ENCODE measurements at regions not wholly inside any gene's neighbourhood (a gene's known extent, or its start where the extent isn't known, plus 50 kb on each side); places are given as distances from the start of the nearest gene placed in this dataset.

- no peak for TF ChIP-seq JUND (IDR thresholded peaks at IDR 0.05; ENCODE audit: low read depth)
- DNase-seq (ENCODE audit: low read depth in 1 of 2, low spot score in 1 of 2), result no peak
- in situ Hi-C loops (cut with HindIII; ENCODE audit: low pct_unique_long_range_greater_than_20kb, low sequenced_read_pairs), result no loop called here
Measured at GRCh38 chr9:35540315-35540714, 50.4 kb downstream of the RUSC2 start.

DNA sequence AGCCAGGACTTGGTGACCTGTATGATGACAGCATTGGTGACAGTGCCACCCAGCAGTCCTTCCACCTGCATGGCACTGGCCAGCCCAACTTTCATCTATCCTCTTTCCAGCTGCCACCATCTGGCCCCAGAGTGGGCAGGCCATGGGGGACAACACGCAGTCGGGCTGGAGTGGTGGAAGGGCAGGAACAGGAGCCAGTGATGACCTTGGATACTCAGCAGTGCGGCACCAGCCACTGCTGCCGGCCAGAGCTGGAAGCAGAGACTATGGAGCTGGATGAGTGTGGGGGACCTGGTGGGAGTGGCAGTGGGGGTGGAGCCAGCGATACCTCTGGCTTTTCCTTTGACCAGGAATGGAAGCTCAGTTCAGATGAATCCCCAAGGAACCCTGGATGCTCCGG lies 56.9 kb downstream of the RUSC2 start:
- in situ Hi-C loops (cut with HindIII; ENCODE audit: low pct_unique_long_range_greater_than_20kb, low sequenced_read_pairs), result no loop called here
- TF ChIP-seq JUND (IDR thresholded peaks at IDR 0.05; ENCODE audit: low read depth), result no peak
- no peak for DNase-seq (ENCODE audit: low read depth in 1 of 2, low spot score in 1 of 2)

DNA sequence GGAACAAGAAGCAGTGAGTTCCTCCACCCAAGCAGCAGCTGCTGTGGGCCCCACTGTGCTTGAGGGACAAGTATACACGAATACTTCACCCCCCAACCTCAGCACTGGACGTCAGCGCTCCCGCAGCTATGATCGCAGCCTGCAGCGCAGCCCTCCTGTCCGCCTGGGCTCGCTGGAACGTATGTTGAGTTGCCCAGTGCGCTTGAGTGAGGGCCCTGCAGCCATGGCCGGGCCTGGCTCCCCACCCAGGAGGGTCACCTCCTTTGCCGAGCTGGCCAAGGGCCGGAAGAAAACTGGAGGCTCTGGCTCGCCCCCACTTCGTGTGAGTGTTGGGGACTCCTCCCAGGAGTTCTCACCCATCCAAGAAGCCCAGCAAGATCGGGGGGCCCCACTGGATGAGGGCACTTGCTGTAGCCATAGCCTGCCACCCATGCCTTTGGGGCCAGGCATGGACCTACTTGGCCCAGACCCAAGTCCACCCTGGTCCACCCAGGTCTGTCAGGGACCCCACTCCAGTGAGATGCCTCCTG lies 57.1 kb upstream of the TESK1 start:
- in situ Hi-C loops (cut with HindIII; ENCODE audit: low pct_unique_long_range_greater_than_20kb, low sequenced_read_pairs), result no loop called here
- no peak for TF ChIP-seq JUND (IDR thresholded peaks at IDR 0.05; ENCODE audit: low read depth)

DNA sequence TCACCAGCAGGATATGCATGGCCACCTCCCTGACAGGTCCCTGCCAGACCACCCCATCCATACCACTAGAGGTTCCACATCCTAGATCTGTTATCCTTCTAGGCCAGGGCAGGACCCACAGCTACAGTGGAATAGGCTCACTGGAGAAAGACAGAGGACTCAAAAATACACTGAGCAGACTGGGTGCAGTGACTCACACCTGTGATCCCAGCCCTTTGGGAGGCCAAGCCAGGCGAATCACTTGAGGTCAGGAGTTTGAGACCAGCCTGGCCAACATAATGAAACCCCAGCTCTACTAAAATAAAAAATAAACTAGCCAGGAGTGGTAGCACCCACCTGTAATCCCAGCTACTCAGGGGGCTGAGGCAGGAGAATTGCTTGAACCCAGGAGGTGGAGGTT lies 56.5 kb upstream of the TESK1 start:
- DNase-seq (ENCODE audit: low read depth in 1 of 2, low spot score in 1 of 2), result no peak
- TF ChIP-seq JUND (IDR thresholded peaks at IDR 0.05; ENCODE audit: low read depth), result no peak
- in situ Hi-C loops (cut with HindIII; ENCODE audit: low pct_unique_long_range_greater_than_20kb, low sequenced_read_pairs), result no loop called here

More for the DNA sequence above, 57.1 kb upstream of the TESK1 start:
- DNase-seq (ENCODE audit: low read depth in 1 of 2, low spot score in 1 of 2), result no peak

DNA sequence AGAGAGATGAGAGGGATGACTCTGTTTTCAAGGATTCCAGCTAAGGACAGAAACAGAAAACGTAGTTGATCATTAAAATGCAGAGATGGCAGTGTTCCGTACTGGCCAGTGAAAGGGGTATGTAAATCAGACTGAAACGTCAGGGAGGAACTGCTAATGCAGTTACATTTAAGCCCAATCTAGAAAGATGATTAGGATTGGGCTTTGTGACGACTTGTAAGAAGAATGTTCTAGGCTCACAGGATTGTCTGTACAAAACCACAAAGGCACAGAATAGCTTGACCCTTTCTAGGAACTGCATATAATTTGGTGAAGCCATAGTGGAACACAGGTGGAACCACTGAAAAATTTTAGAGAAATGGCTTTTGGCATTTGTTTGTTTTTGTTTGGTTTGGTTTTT lies 55.6 kb upstream of the TESK1 start:
- TF ChIP-seq JUND (IDR thresholded peaks at IDR 0.05; ENCODE audit: low read depth), result no peak
- in situ Hi-C loops (cut with HindIII; ENCODE audit: low pct_unique_long_range_greater_than_20kb, low sequenced_read_pairs), result no loop called here
- no peak for DNase-seq (ENCODE audit: low read depth in 1 of 2, low spot score in 1 of 2)

- DNase-seq (ENCODE audit: low read depth in 1 of 2, low spot score in 1 of 2), result no peak
- in situ Hi-C loops (cut with HindIII; ENCODE audit: low pct_unique_long_range_greater_than_20kb, low sequenced_read_pairs), result no loop called here
- no peak for TF ChIP-seq JUND (IDR thresholded peaks at IDR 0.05; ENCODE audit: low read depth)
Measured at GRCh38 chr9:35552376-35552775, 52.7 kb upstream of the TESK1 start.

DNA sequence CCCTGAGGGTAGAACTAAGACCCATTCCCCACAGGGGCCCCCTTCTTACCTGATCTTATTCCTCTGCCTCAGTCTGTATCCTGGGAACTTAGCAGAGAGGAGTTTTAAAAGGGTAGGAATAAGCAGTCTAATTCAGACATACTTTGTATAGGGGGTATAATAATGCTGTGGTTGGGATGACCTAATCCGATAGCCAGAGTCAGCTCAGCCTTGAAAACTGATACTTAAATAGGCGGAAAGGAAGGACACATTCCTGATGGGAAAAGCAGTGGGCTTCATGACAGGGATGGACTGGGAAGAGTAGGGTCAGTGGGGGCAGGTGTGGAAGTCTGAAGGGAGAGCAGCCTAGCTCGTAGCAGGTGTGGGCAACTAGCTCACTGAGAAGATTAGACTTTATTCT lies 52.2 kb upstream of the TESK1 start:
- no peak for TF ChIP-seq JUND (IDR thresholded peaks at IDR 0.05; ENCODE audit: low read depth)
- in situ Hi-C loops (cut with HindIII; ENCODE audit: low pct_unique_long_range_greater_than_20kb, low sequenced_read_pairs), result no loop called here
- DNase-seq (ENCODE audit: low read depth in 1 of 2, low spot score in 1 of 2), result no peak

GRCh38 chr9:35553670-35554543 lies 51.2 kb upstream of the TESK1 start:
- peak; percentile 56 to 75 for DNase-seq (ENCODE audit: low read depth in 1 of 2, low spot score in 1 of 2)
- in situ Hi-C loops (cut with HindIII; ENCODE audit: low pct_unique_long_range_greater_than_20kb, low sequenced_read_pairs), result no loop called here
- no peak for TF ChIP-seq JUND (IDR thresholded peaks at IDR 0.05; ENCODE audit: low read depth)

DNA sequence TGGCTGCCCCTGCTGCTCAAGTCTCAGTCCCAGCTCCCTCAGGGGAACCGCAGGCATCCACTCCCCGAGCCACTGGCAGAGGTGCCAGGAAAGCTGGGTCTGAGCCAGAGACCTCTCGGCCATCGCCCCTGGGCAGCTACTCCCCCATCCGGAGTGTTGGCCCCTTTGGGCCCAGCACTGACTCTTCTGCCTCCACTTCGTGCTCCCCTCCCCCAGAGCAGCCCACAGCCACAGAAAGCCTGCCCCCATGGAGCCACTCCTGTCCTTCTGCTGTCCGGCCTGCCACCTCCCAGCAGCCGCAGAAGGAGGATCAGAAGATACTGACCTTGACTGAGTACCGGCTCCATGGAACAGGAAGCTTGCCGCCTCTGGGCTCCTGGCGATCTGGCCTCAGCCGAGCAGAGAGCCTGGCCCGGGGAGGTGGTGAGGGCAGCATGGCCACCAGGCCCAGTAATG lies 49.8 kb upstream of the TESK1 start:
- in situ Hi-C loops (cut with HindIII; ENCODE audit: low pct_unique_long_range_greater_than_20kb, low sequenced_read_pairs), result no loop called here
- no peak for TF ChIP-seq JUND (IDR thresholded peaks at IDR 0.05; ENCODE audit: low read depth)
- DNase-seq (ENCODE audit: low read depth in 1 of 2, low spot score in 1 of 2), result no peak

Data from T47D (cell line).